ENCODE measurements at regions not wholly inside any gene's neighbourhood (a gene's known extent, or its start where the extent isn't known, plus 50 kb on each side); places are given as distances from the start of the nearest gene placed in this dataset.
A peak's percentile ranks its signal among the peaks of the same experiment; 100 is the strongest.

- TF ChIP-seq POLR2A (IDR thresholded peaks at IDR 0.05) (no peak), CTCF (IDR thresholded peaks at IDR 0.05) (no peak), POLR2AphosphoS5 (IDR thresholded peaks at IDR 0.05; ENCODE audit: insufficient read depth in 1 of 2, low read depth in 1 of 2) (peak in 1 of 2 donors; percentile 18)
- H3K36me3 ChIP-seq, result no peaks in the 10 kb centered on the region
- no peaks in the 10 kb centered on the region for H3K4me1 ChIP-seq
- H3K27ac ChIP-seq, result no peak overlapping the region
- no peaks in the 10 kb centered on the region for H3K27me3 ChIP-seq
- intact Hi-C loops (cut with DNase I), result no loop called here
- no peak overlapping the region for H3K4me3 ChIP-seq
- no peak for DNase-seq (ENCODE audit: extremely low spot score in 2 of 2)
- no peaks in the 10 kb centered on the region for H3K9me3 ChIP-seq
These were observed 315.2 kb downstream of the TDRD15 start for GRCh38 chr2:21438949-21439348.

DNA sequence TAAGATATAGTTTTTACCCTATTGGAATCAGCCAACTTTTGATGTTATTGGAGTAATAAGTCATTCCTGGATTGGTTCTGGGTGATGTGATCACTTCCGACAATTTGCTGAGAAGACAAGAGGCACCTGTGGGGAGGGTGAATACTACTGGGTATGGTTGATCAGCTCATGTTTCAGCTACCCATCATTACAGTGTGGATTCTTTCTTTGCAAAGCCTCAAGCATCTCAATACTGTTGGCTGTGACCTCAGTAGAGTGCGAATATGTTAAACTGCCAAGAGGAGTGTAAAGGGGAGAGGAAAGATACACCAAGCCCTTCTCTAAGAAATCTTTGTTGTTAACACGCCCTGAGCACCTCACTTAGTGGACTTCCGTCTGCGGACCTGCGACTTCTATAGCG lies 317.7 kb downstream of the TDRD15 start:
- no peak overlapping the region for H3K4me3 ChIP-seq
- no peaks in the 10 kb centered on the region for H3K27me3 ChIP-seq
- H3K27ac ChIP-seq, result no peak overlapping the region
- intact Hi-C loops (cut with DNase I), result no loop called here
- TF ChIP-seq CTCF (IDR thresholded peaks at IDR 0.05), result no peak
- TF ChIP-seq POLR2AphosphoS5 (IDR thresholded peaks at IDR 0.05; ENCODE audit: insufficient read depth in 1 of 2, low read depth in 1 of 2), result no peak
- no peak for TF ChIP-seq POLR2A (IDR thresholded peaks at IDR 0.05)
- H3K9me3 ChIP-seq, result no peaks in the 10 kb centered on the region
- no peaks in the 10 kb centered on the region for H3K4me1 ChIP-seq
- H3K36me3 ChIP-seq, result no peaks in the 10 kb centered on the region
- DNase-seq (ENCODE audit: extremely low spot score in 2 of 2), result no peak

DNA sequence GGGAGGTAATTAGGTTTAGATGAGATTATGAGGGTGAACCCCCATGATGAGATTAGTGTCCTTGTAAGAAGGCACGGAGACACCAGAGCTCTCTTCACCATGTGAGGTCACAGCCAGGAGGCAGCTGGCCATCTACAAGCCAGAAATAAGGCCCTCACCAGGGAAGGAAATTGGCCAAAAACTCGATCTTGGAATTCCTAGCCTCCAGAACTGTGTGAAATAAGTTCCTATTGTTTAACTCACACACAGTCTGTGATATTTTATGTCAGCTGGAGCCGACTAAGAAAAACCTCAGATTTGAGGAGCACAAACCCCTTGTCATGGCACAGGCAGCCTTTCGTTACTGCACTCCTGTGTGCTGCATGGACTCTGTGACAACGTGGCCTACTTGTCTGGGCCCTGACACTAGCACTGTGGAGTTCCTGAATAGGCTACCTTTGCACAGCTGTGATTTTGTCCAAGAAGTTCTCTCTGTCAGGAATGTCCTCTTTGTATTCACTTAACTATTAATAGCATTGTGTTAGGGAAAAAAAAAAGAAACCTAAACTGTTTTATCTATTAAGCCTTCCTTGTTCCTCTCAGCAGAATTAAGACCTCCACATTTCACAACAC lies 319.8 kb downstream of the TDRD15 start:
- H3K9me3 ChIP-seq, result no peaks in the 10 kb centered on the region
- DNase-seq (ENCODE audit: extremely low spot score in 2 of 2), result no peak
- H3K36me3 ChIP-seq, result no peaks in the 10 kb centered on the region
- H3K4me3 ChIP-seq, result no peak overlapping the region
- no peaks in the 10 kb centered on the region for H3K4me1 ChIP-seq
- no peak for TF ChIP-seq POLR2AphosphoS5 (IDR thresholded peaks at IDR 0.05; ENCODE audit: insufficient read depth in 1 of 2, low read depth in 1 of 2)
- no peak for TF ChIP-seq POLR2A (IDR thresholded peaks at IDR 0.05)
- no peak for TF ChIP-seq CTCF (IDR thresholded peaks at IDR 0.05)
- no peaks in the 10 kb centered on the region for H3K27me3 ChIP-seq
- intact Hi-C loops (cut with DNase I), result no loop called here
- no peak overlapping the region for H3K27ac ChIP-seq

DNA sequence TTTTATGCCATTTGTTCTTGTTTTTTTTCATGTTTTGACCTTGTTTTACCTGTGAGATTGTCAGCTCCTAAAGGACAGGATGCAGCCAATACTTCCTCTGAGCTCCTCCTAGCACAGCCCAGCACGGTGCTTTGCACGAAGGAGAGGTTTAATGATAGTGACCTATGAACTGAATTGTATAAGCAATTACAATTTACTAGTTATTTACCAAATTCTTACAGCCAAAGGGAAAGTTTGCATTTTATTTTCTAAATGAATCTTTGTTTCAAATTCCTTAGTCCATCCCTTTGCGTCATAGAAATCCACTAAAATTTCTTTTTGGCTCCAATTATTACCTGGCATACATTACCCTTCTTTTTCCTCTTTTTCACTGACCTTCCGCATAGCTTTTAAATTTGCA lies 326.1 kb downstream of the TDRD15 start:
- Histone ChIP-seq H3K4me1 (no peaks in the 10 kb centered on the region), H3K27me3 (no peaks in the 10 kb centered on the region), H3K9me3 (no peaks in the 10 kb centered on the region), H3K4me3 (no peak overlapping the region), H3K36me3 (no peaks in the 10 kb centered on the region), H3K27ac (no peak overlapping the region)
- no peak for TF ChIP-seq POLR2A (IDR thresholded peaks at IDR 0.05)
- TF ChIP-seq POLR2AphosphoS5 (IDR thresholded peaks at IDR 0.05; ENCODE audit: insufficient read depth in 1 of 2, low read depth in 1 of 2), result no peak
- TF ChIP-seq CTCF (IDR thresholded peaks at IDR 0.05), result no peak
- DNase-seq (ENCODE audit: extremely low spot score in 2 of 2), result no peak
- intact Hi-C loops (cut with DNase I), result no loop called here

GRCh38 chr2:21451403-21451802 lies 327.6 kb downstream of the TDRD15 start:
- H3K4me1 ChIP-seq, result no peaks in the 10 kb centered on the region
- no peak overlapping the region for H3K4me3 ChIP-seq
- TF ChIP-seq POLR2AphosphoS5 (IDR thresholded peaks at IDR 0.05; ENCODE audit: insufficient read depth in 1 of 2, low read depth in 1 of 2) (no peak), POLR2A (IDR thresholded peaks at IDR 0.05) (no peak), CTCF (IDR thresholded peaks at IDR 0.05) (no peak)
- H3K9me3 ChIP-seq, result no peaks in the 10 kb centered on the region
- intact Hi-C loops (cut with DNase I), result no loop called here
- H3K27ac ChIP-seq, result no peak overlapping the region
- H3K36me3 ChIP-seq, result no peaks in the 10 kb centered on the region
- no peaks in the 10 kb centered on the region for H3K27me3 ChIP-seq
- no peak for DNase-seq (ENCODE audit: extremely low spot score in 2 of 2)

Measured in vagina (tissue), 2 donors.